SW480 (cell line): ENCODE measurements at regions not wholly inside any gene's neighbourhood (a gene's known extent, or its start where the extent isn't known, plus 50 kb on each side); places are given as distances from the start of the nearest gene placed in this dataset.
"Not testable (repeated sequence)": the region's sequence is repeated elsewhere in the genome, so short reads cannot be mapped to it uniquely, and the experiment has no call there.

Source experiments
- DNase-seq: peaks from one replicate; pipeline ENCODE4 v3.0.0-alpha.2; 2016; ENCODE audit warnings: low spot score

GRCh38 chr9:129311643-129312042 lies 133.6 kb upstream of the IER5L start:
- DNase-seq = no peak

DNA sequence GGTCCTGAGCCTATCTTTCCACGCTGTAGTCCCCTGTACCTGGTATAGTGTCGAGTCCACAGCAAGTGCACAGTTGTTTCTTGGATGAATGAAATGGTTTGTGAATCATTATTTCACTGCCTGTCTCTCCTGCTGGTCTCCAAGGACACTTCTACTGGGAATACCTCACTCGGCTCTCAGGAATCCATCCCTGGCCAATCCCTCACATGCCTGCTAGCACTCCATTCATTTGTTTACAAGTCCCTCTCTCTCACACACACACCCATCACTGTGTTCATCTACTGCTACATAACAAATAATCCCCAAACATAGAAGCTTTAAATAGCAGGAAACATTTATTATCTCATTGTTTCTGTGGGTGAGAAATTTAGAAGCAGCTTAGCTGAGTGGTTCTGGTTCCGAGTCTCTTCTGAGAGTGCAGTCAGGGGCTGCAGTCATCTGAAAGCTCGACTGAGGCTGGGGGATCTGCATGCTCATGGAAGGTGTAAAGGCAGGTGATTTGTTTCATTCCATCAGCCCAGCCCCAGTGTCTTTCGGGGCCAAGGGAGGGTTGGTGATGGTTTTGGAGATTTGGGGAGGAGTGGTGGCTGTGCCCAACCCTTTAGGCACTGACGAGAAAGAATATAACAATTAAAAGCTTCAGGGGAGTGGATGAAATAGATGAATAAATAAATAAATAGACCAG lies 132.7 kb upstream of the IER5L start:
- DNase-seq = no peak

DNA sequence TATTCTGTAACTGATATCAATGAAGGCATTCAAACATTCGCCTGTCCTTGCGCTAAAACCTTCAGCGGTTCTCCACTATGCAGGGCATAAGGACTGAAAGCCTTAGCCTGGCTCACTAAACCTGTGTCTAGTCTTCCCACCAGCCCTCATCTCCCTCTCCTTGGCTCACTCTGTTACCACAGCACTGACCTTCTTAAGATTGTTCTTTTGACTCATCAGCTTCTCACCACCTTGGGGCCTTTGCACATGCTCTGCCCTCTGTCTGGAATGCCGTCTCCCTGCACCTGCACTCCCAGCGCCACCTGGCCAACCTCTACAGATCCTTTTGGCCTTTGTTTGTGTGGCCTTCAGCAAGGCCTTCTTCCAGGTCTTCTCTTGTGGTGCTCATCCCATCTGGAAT lies 131.8 kb upstream of the IER5L start:
- DNase-seq = no peak

DNA sequence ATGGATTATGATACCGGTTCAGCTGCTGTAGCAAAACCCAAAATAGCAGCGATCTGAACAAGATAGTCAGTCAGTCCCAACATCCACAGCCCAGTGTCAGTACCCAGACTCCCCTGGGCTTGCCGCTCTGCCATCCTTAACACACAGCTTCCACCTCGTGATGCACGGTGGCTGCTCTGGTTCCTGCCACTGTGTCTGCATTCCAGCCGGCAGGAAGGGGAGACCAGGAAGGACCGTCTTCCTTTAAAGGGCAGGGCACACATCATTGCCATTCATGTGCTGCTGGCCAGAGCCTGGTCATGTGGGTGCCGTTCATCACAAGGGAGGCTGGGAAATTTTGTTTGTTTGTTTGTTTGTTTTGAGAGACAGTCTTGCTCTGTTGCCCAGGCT lies 131.0 kb upstream of the IER5L start:
- no peak for DNase-seq

DNA sequence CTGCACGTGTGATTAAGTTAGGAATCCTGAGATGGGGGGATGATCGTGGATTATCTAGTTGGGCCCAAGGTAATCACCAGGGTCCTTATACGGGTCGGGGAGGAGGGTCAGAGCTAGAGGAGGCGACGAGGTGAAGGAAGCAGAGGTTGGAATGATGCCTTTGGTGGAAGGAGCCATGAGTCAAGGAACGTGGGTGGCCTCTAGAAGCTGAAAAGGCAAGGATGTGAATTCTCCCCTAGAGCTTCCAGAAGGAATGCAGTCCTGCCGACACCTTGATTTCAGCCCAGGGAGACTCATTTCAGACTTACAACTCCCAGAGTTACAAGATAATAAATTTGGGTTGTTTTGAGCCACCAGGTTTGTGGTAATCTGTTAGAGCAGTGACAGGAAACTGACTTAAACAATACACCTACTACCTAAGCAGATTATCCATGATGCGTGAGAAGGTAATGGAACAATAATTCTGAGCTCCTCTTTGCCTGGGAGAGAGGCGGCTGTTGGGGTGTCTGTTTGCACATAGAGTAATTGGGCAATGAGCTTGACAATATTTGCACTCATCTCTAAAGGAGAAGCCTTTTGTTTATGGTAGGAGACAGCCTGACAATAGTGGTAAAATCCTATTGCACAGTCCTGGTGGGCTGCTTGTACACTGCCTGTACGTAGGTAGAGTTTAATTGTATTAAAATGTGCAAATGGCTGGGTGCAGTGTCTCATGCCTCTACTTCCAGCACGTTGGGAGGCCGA lies 129.3 kb upstream of the IER5L start:
- no peak for DNase-seq

DNA sequence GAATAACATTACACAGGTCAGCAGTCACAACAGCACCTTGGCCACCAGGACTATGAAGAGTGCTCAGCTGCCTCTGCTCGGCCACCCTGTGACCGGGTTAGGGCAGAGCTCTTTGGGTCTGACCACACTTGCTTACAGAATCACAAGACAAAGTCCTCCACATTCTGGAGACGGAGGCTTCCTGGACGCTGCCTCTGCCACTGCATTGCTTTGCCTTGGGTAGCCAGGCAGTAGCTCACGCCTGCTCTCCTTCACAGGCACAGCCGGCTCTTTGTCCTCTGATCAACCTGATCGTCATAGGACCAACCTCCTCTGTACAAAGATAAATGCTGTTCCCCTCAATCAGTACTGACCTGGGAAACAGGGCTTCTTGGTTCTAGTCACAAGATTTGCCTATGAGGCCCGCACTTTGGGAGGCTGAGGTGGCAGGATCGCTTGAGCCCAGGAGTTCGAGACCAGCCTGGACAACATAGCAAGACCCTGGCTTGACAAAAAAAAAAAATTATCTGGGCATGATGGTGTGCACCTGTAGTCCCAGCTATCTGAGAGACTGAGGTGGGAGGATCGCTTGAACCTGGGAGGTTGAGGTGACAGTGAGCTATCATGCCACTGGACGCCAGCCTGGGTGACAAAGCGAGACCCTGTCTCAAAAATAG lies 128.4 kb upstream of the IER5L start:
- DNase-seq = no peak

- DNase-seq = no peak
Observed at GRCh38 chr9:129305246-129305645, 127.2 kb upstream of the IER5L start.

GRCh38 chr9:129301941-129302340 lies 123.9 kb upstream of the IER5L start:
- no peak for DNase-seq

DNA sequence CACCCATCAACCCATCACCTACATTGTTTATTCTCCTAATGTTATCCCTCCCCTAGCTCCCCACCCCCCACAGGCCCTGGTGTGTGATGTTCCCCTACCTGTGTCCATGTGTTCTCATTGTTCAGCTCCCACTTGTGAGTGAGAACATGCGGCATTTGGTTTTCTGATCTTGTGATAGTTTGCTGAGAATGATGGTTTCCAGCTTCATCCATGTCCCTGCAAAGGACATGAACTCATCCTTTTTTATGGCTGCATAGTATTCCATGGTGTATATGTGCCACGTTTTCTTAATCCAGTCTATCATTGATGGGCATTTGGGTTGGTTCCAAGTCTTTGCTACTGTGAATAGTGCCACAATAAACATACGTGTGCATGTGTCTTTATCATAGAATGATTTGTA lies 118.1 kb upstream of the IER5L start:
- DNase-seq = not testable (repeated sequence)

DNA sequence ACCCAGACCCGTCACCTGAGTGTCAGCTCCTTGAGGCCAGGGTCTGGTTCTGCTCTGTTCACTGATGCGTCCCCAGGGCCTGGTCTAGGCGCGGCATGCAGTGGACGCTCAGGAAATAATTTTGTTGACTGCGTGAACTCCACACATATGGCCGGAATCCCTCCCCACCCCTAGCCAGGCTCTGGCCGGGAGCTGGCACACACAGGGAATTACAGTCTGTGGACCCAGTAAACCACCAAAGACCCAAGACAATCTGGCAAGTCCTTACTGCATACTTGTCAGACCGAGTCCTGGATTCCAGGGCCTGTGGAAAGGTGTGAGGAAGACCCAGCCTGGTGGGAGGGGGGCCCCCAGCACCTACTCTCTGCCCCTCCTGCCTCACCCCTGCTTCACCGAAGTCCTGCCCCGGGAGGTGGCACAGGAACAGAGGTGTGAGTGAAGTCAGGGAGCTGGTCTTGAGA lies 113.0 kb upstream of the IER5L start:
- DNase-seq = no peak

- DNase-seq = no peak
Observed at GRCh38 chr9:129290606-129291005, 112.5 kb upstream of the IER5L start.

- DNase-seq = no peak
Observed at GRCh38 chr9:129289883-129290282, 111.8 kb upstream of the IER5L start.

DNA sequence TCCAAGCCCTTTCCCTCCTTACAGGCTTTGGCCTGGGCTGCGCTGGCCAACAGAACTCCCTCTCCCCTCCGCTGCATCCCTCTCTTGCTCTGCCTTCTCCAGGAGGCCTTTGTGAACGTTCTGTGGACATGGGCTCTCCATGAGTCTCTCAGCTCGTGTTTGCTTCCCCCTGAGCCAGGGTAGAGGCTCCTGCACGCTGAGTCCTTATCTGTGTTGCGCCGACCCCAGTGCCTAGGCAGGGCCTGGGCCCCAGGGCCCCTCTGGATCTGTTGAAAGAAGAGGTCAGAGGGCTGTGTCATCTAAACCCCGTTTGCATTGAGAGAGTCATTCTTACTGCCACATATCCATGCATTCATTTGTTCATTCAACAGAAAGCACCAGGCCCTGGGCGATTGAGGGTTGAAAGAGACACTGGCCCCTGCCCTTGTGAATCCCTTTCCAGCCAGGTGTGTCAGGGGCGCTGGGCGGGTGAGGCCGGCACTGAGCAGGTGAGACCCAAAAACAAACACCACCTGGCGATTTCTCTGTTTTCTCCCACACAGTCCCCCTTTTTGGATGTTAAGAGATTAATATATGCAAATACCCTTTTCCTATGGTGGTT lies 111.2 kb upstream of the IER5L start:
- no peak for DNase-seq

- no peak for DNase-seq
Observed at GRCh38 chr9:129287619-129288305, 109.7 kb upstream of the IER5L start.

DNA sequence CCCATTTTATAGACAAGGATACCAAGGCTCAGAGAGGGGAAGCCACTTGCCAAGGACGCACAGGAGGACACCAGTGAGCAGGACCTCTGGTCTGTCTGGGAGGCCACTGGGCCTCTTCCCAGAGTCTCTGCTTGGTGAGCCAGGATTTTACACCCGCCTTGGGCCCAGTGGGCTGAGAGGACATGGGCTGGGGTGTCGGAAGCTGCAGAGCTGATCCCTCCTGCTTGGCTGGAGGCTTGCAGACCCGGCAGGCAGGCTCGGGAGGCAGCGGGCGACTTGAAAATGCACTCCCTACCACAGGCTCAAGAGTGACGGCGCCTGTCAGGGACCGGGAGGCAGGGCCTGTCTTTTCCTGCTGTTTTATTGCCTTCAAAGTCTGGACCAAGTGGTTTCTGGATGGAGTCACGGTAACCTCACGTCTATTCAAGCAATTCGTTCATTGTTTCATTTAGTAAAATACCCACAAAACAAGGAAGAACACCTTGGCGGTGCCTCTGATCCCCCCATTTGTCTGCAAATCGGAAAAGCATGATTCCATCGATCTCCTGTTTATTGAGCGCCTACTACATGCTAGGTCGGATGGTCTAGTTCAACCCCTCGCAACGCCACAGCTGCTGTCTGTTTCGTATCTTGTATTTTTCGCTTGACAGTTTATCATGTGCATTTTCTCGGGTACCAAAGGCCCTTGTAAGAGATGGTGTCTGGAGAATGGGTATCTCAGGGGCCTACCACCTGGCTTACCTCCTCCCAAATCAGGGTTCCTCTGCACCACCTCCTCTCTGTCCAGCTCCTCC lies 108.1 kb upstream of the IER5L start:
- DNase-seq = no peak

GRCh38 chr9:129285382-129285781 lies 107.3 kb upstream of the IER5L start:
- DNase-seq = no peak

DNA sequence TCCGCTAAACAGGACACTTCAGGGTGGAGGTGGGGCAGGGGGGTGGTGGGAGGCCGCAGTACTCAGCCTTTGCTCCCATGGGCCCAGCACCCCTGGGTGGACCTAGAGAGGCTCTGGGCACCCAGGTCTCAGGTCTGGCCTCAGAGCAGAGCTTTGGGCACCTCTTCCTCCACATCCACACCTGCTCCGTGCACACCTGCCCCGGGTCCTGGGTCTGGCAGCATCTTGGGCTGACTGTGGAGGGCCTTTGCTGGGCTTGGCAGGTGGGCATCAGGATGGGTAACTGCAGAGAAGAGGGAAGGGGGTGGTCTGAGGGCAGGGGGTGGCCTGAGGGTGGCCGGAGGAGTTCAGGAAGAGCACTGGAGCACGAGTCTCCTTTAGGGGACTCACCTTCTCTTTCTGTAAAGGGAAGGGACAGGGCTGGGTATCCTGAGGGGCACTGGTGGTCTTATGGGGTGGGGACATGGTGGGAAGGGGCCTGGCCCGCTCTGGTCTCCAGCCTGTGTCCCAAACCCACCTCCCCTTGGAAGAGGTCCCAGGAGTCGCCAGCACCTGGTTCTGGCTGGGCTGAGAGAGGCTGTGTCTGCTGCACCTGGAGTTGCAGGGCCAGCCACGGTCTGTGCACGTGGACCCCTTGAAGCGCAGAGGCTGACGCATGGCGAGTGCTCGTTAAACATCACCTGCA lies 106.7 kb upstream of the IER5L start:
- no peak for DNase-seq

- no peak for DNase-seq
Observed at GRCh38 chr9:129283705-129284606, 105.9 kb upstream of the IER5L start.

- no peak for DNase-seq
Observed at GRCh38 chr9:129283291-129283691, 105.2 kb upstream of the IER5L start.

DNA sequence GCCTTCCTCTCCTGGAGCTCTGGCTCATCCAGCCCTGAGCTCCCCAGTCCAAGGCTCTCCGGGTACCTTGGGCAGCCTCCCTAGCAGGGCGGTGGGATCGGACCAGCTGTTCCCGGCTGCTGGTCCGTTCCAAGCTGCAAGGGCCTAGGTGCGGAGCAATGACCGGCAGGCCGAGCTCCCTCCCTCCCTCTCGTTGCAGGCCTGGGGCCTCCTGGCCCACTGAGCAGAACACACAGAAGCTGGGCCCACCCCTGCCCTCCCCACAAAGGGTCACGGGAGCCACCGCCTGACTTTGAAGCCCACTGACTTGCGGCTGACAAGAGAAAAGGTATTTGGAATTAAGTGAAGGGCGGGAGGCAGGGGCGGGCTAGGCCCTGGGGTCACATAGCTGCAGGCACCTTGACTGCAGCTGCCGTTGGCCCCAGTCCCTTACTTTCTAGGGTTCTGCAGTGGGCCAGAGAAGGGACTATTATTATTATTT lies 104.7 kb upstream of the IER5L start:
- DNase-seq = no peak
